GM21576 (cell line): ENCODE measurements at regions not wholly inside any gene's neighbourhood (a gene's known extent, or its start where the extent isn't known, plus 50 kb on each side); places are given as distances from the start of the nearest gene placed in this dataset.

Source experiments
- ATAC-seq: cut with Tn5 transposase; IDR thresholded peaks from one replicate; pipeline ENCODE4 v1.9.1; 2021; ENCODE audit warnings: mild to moderate bottlenecking, moderate library complexity; ENCODE audit not compliant: unreplicated experiment

- ATAC-seq = no peak
Observed at GRCh38 chr16:66266436-66267291, 99.8 kb upstream of the CDH5 start.

- ATAC-seq = no peak
Observed at GRCh38 chr16:66265556-66266141, 100.8 kb upstream of the CDH5 start.

GRCh38 chr16:66265048-66265415 is 101.5 kb upstream of the CDH5 start:
- no peak for ATAC-seq

DNA sequence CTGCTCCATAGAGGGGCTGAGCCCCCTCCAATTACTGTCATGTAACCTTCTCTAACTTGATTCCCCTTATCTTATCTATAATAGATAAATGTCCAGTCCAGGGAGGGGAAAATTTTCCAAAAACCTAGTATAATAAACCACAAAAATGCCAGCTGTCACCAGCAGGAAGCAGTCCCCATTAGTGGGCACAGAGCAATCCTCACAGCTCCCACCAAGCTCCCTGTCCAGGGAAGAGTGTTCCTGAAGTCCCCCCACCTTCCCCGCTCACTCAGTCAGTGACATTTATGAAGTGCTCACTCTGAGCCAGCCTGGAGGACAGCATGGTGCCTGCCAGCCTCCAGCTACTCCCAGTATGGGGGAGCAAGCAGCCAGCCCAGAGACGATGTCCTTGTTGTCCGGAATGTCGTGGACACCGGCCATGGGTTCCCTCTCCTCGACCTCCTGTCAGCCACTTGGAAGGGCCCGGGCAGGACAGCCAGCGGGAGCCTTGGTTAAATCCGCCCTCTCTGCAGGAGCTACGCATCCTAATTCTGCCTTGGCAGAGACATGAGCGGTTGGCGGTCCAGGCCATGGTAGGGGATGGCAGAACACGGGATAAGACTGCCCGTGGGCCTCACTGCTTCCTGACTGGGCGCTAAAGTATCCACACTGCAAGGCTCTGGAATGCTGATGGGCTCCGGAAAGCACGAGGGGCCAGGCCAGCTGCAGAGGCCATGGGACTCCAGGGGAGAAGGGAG is 102.0 kb upstream of the CDH5 start:
- ATAC-seq = no peak

GRCh38 chr16:66263973-66264310 is 102.5 kb upstream of the CDH5 start:
- no peak for ATAC-seq

- ATAC-seq = no peak
Observed at GRCh38 chr16:66263168-66263972, 103.1 kb upstream of the CDH5 start.

DNA sequence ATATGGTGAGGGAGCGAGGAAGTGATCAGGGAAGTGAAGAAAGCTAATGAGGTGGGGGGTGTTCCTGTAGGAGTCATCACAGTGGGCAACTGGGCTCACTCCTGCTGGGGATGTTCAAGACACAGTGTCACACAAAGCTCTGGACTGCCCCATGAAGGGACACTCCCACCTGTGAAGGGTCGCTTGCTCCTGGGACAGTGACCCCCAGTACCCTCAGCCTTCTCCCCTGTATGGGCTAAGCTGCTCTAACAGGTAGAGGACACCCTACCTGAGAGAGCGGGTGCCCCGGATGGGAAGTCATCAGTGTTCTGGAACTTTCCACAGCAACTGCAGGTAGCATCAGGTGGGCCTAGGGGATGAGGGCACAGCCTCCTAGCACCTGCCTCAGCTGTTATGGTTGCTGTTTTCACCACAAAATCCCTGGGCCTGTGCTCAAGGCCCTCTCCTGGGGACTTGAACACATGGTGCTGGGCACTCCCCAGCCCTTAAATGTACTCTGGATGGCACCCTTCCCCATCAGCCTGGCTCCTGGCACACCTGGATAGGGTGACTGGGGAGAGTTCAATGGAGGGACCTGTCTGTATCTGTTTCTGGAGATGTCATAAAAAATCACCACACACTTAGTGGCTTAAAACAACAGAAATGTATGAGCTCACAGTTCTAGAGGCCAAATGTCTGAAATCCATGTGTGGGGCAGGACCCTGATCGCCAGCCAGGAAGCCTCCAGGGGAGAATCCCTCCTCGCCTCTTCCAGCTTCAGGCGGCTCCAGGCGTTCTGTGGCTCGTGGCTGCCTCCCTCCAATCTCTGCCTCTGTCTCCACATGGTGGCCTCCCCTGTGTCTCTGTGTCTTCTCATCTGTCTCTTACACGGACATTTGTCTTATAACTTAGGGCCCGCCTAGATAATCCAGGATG is 104.0 kb upstream of the CDH5 start:
- ATAC-seq = no peak

GRCh38 chr16:66261826-66262225 is 104.7 kb upstream of the CDH5 start:
- no peak for ATAC-seq

DNA sequence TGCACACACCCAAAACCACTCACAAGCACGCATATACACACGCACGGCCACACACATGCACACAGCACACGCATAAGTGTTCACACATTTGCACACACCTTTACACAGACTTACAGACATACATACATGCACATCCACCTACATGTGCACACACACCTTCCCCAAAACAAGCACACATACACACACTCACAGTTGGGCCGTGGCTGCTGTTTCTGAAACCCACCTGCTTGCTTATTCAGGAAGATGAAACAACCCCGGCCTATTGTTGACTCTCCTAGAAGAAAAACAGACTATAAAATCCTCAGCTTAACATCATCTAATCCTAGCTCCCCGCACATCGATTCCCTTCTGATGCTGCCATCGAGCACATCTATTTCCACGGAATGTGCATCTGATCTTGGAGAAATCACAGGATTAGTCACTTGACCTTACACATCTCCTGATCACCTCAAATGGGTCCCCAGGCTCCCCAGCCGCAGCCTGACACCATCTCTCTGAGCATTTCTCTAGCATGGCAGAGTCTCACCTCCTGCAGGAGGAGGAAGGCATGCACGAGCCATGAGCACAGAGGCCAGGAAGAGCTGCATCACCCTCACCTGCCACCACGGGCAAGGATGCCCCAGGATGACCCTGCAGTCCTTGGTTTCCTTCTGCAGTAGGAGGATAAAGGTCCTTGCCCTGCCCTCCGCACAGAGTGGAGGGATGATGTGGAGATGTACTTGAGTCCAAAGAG is 105.8 kb upstream of the CDH5 start:
- no peak for ATAC-seq

GRCh38 chr16:66258916-66259845 is 107.3 kb upstream of the CDH5 start:
- ATAC-seq = no peak

GRCh38 chr16:66256919-66257318 is 109.6 kb upstream of the CDH5 start:
- no peak for ATAC-seq

DNA sequence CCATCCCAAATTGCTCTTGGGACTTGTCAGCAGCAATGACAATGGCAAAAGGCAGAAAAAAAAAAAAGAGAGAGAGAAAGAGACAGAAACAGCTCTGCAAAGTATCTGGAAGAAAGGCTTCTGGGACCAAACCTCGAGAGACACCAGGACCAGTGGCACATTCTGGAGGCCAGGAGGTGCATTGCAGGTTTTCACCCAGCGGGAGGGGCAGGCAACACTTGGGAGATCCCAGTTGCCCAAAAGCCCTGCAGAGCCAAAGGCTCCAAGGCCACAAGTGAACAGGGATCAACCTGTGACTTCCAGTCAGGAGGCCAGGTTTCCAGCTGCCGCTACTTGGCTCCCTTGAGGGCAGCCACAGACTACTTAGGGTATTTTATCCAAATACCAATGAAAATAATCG is 110.8 kb upstream of the CDH5 start:
- ATAC-seq = no peak

- ATAC-seq = no peak
Observed at GRCh38 chr16:66254751-66255150, 111.7 kb upstream of the CDH5 start.

- ATAC-seq = no peak
Observed at GRCh38 chr16:66254106-66254505, 112.4 kb upstream of the CDH5 start.

- ATAC-seq = no peak
Observed at GRCh38 chr16:66251476-66252160, 114.9 kb upstream of the CDH5 start.

GRCh38 chr16:66250686-66251431 is 115.6 kb upstream of the CDH5 start:
- no peak for ATAC-seq
